Upper lobe of left lung (tissue), 6 donors: ENCODE measurements at regions not wholly inside any gene's neighbourhood (a gene's known extent, or its start where the extent isn't known, plus 50 kb on each side); places are given as distances from the start of the nearest gene placed in this dataset.
A peak's percentile ranks its signal among the peaks of the same experiment; 100 is the strongest.

Experiments used
- ATAC-seq, 2 donors: fragments of 200-7000 bp; cut with Tn5 transposase; one replicate each; pipeline ENCODE4 v1.9.1; 2022; ENCODE audit warnings: mild to moderate bottlenecking in 2 of 2, moderate library complexity in 2 of 2; ENCODE audit not compliant: low FRiP score in 2 of 2
- DNase-seq, 2 donors: peaks; one replicate each; pipeline ENCODE4 v3.0.0-alpha.2; 2019 to 2020
- H3K27ac ChIP-seq, 4 donors: fragments of 200-600 bp; sonication (generic); one replicate each; pipeline ENCODE4 v1.5.1; 2016 to 2019
- H3K27me3 ChIP-seq, 4 donors: fragments of 200-600 bp; sonication (generic); one replicate each; pipeline ENCODE4 v1.5.1; 2017 to 2019
- H3K36me3 ChIP-seq, 4 donors: fragments of 200-600 bp; sonication (generic); one replicate each; pipeline ENCODE4 v1.5.1; 2016 to 2019
- H3K4me1 ChIP-seq, 4 donors: fragments of 200-600 bp; sonication (generic); one replicate each; pipeline ENCODE4 v1.5.1; 2018 to 2019
- H3K4me3 ChIP-seq, 4 donors: fragments of 200-600 bp; sonication (generic); one replicate each; pipeline ENCODE4 v1.5.1; 2017 to 2019; ENCODE audit warnings: mild to moderate bottlenecking in 2 of 4, moderate library complexity in 1 of 4
- H3K9me3 ChIP-seq, 4 donors: fragments of 200-600 bp; sonication (generic); one replicate each; pipeline ENCODE4 v1.5.1; 2018 to 2019
- CTCF ChIP-seq, 6 experiments: fragments of 450-650 bp in 4 of 6; fragments of 200-600 bp in 2 of 6; sonication (generic) in 2 of 6; IDR thresholded peaks; one replicate each; pipeline ENCODE4 v1.5.1; 2016 to 2019; ENCODE audit warnings: antibody characterized with exemption in 6 of 6
- EP300 ChIP-seq, 4 donors: sonication (generic); formaldehyde crosslinking; IDR thresholded peaks; one replicate each; pipeline ENCODE4 v1.5.1; 2017; ENCODE audit warnings: antibody characterized with exemption in 4 of 4, control low read depth in 2 of 4
- POLR2A ChIP-seq, 4 donors: fragments of 450-650 bp; IDR thresholded peaks; one replicate each; pipeline ENCODE4 v1.5.1; 2016 to 2017; ENCODE audit warnings: antibody characterized with exemption in 4 of 4, mild to moderate bottlenecking in 2 of 4
- POLR2AphosphoS5 ChIP-seq, 2 donors: sonication (generic); formaldehyde crosslinking; IDR thresholded peaks; one replicate each; pipeline ENCODE4 v1.5.1; 2017; ENCODE audit warnings: antibody characterized with exemption in 2 of 2
- whole genome bisulfite sequencing, 2 donors: methylation state at CpG; one replicate each; pipeline ENCODE4 v1.1.5; 2017 to 2018; 5-methylcytosine and 5-hydroxymethylcytosine counted together
- donor health status: DM: no; HTN: no; CAD: no; lungs with moderate emphysema.
- donor health status: DM: no; HTN: yes; CAD: no; lungs with severe emphysema.

DNA sequence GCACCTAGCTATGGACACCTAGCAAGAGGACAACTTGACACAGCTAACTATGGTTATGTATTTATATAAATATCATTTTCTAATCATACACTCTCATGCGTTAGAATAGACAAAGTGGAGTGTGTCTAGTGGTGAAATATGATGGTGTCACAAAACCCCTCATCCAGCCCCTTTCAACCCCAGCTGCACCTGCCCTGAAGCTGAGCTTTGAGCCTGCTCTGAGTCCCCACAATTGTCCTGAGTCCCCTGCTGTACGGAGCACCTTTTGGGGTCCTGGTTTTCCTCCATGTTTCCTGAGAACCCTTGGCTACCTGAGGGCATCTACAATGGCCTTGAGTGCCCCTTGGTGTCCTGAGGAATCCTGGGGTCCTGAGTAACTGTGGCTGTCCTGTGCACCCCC, 1072.8 kb downstream of the TMEM121 start:
- TF ChIP-seq POLR2AphosphoS5 (IDR thresholded peaks at IDR 0.05): no peak
- TF ChIP-seq EP300 (IDR thresholded peaks at IDR 0.05): no peak
- no peak for TF ChIP-seq CTCF (IDR thresholded peaks at IDR 0.05)
- no peak for TF ChIP-seq POLR2A (IDR thresholded peaks at IDR 0.05)
- no peaks in the 10 kb centered on the region for H3K36me3 ChIP-seq
- no peak overlapping the region for H3K4me3 ChIP-seq

DNA sequence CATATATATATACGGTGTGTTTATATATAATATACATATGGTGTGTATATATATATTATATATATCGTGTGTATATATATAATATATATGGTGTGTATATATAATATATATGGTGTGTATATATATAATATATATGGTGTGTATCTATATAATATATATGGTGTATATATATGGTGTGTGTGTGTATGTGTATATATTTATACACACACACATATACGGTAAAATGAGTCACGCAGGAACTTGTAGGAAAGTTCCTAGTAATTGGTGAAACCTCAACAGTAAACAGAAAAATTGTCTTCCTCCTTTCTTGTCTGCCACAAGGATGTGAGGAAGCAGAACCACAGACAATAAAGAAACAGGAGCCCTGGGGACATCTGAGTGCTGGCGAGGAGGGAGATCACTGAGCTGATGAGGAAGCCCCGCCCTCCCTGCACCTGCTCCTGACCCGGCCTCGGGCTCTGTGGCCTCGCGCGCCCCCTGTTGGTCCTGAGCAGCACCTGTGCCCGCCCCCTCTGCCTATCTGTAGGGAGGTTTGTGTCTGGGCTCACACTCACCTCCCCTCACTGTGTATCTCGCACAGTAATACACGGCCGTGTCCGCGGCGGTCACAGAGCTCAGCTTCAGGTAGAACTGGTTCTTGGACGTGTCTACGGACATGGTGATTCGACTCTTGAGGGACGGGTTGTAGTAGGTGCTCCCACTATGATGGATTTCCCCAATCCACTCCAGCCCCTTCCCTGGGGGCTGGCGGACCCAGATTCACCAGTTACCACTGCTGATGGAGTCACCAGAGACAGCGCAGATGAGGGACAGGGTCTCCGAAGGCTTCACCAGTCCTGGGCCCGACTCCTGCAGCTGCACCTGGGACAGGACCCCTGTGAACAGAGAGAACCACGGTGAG, 1079.4 kb downstream of the TMEM121 start:
- Histone ChIP-seq H3K9me3 (no peaks in the 10 kb centered on the region), H3K4me3 (no peak overlapping the region), H3K4me1 (no peaks in the 10 kb centered on the region), H3K27ac (no peak overlapping the region), H3K36me3 (no peaks in the 10 kb centered on the region), H3K27me3 (no peaks in the 10 kb centered on the region)
- DNase-seq: peak; percentile 64 to 89
- TF ChIP-seq POLR2A (IDR thresholded peaks at IDR 0.05) (no peak), CTCF (IDR thresholded peaks at IDR 0.05) (peak in 1 of 6 experiments; percentile 23)
- ATAC-seq: no peak
- WGBS, 2 donors: 51 to 56% methylated on average over 7 to 25 of the region's 27 CpGs

More for the DNA sequence above, 1072.8 kb downstream of the TMEM121 start:
- Histone ChIP-seq H3K4me1 (no peaks in the 10 kb centered on the region), H3K27ac (no peak overlapping the region), H3K27me3 (no peaks in the 10 kb centered on the region), H3K9me3 (no peaks in the 10 kb centered on the region)
- DNase-seq (no peak), ATAC-seq (no peak)
- WGBS, 2 donors: 54 to 71% methylated on average over 2 of the region's 2 CpGs

GRCh38 chr14:106606936-106607335, 1080.6 kb downstream of the TMEM121 start:
- H3K9me3 ChIP-seq: no peaks in the 10 kb centered on the region
- no peak overlapping the region for H3K27ac ChIP-seq
- no peaks in the 10 kb centered on the region for H3K4me1 ChIP-seq
- TF ChIP-seq POLR2AphosphoS5 (IDR thresholded peaks at IDR 0.05) (no peak), POLR2A (IDR thresholded peaks at IDR 0.05) (no peak), EP300 (IDR thresholded peaks at IDR 0.05) (no peak), CTCF (IDR thresholded peaks at IDR 0.05) (no peak)
- H3K4me3 ChIP-seq: no peak overlapping the region
- DNase-seq (no peak), ATAC-seq (no peak)
- WGBS, 2 donors: 64 to 79% methylated on average over 2 of the region's 2 CpGs
- no peaks in the 10 kb centered on the region for H3K36me3 ChIP-seq
- no peaks in the 10 kb centered on the region for H3K27me3 ChIP-seq

- TF ChIP-seq POLR2A (IDR thresholded peaks at IDR 0.05) (no peak), POLR2AphosphoS5 (IDR thresholded peaks at IDR 0.05) (no peak), EP300 (IDR thresholded peaks at IDR 0.05) (no peak), CTCF (IDR thresholded peaks at IDR 0.05) (no peak)
- Histone ChIP-seq H3K27ac (no peak overlapping the region), H3K27me3 (no peaks in the 10 kb centered on the region), H3K4me1 (no peaks in the 10 kb centered on the region), H3K36me3 (no peaks in the 10 kb centered on the region), H3K4me3 (no peak overlapping the region), H3K9me3 (no peaks in the 10 kb centered on the region)
- DNase-seq: no peak
- WGBS, 2 donors: 27 to 50% methylated on average over 3 to 4 of the region's 4 CpGs
- no peak for ATAC-seq
These were observed 1084.3 kb downstream of the TMEM121 start for GRCh38 chr14:106610691-106611090.

DNA sequence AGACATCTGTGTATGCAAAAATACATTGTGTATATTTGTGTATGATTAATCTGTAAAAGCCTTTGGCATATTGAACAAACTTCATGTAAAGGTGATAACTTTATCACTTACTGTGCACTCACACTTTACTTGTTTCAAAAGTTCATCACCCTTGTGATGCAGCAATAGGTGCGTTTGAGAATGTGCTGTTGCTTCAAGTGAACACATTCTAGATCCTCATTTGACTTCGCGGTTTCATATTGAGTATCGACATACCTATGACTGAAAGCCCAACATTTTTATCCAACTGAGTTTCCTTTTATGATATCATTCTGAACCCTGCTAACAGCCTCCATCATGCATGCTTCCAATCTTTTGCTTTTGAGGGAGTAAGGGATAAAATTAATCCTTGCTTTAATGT, 1086.9 kb downstream of the TMEM121 start:
- H3K9me3 ChIP-seq: no peaks in the 10 kb centered on the region
- 41 to 68% methylated on average over 4 of the region's 4 CpGs for WGBS, 2 donors
- ATAC-seq: no peak

More for the DNA sequence above, 1086.9 kb downstream of the TMEM121 start:
- no peaks in the 10 kb centered on the region for H3K36me3 ChIP-seq
- H3K4me1 ChIP-seq: no peaks in the 10 kb centered on the region
- H3K27me3 ChIP-seq: no peaks in the 10 kb centered on the region
- TF ChIP-seq EP300 (IDR thresholded peaks at IDR 0.05) (no peak), CTCF (IDR thresholded peaks at IDR 0.05) (no peak), POLR2A (IDR thresholded peaks at IDR 0.05) (no peak), POLR2AphosphoS5 (IDR thresholded peaks at IDR 0.05) (no peak)
- no peak for DNase-seq
- no peak overlapping the region for H3K27ac ChIP-seq
- H3K4me3 ChIP-seq: no peak overlapping the region
